NCI-H187 (cell line): ENCODE measurements at regions not wholly inside any gene's neighbourhood (a gene's known extent, or its start where the extent isn't known, plus 50 kb on each side); places are given as distances from the start of the nearest gene placed in this dataset.

Experiments
- DNase-seq, 2 experiments: peaks; one replicate each; lab custom pipeline; 2025; lab: John Stamatoyannopoulos, UW

DNA sequence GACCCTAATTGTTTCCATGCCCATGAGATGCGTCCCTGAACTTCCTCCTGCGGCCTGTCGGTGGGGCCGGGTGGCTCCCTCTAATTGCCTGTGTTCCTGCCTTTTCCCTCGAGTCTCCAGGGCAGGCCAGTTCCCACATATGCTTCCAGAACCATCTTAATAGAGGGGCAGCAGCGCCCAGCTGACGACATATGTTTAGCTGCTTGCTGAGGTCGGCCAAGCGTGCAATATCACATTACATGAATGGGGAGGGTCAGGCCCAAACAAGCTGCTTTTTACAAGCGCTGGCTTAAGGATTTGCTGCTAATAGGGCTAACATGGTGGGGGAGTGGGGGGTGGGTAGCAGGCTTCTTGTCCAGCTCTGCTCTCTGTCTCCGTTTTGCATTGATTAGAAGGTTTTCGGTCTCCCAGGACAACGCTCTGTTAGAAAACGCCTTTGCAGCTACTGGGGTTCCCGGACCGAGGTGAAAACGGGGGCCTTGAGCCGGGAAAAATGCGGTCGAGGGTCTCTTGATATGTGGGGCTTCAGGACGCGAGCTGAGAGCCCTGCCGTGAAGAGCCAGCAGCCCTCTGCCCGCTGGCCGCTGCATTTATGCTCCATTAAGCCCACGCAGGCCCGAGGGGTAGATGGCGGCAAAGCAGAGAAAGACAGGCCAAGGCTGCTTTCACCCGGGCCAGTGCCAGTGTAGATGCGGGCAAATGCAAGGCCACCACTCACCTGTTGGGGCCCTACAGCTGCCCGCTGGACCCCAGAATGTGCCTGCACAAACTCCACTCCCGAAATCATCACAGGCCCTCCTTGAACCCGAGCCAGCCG is 308.5 kb downstream of the BMP7 start:
- peak; percentile 14 to 43 for DNase-seq

DNA sequence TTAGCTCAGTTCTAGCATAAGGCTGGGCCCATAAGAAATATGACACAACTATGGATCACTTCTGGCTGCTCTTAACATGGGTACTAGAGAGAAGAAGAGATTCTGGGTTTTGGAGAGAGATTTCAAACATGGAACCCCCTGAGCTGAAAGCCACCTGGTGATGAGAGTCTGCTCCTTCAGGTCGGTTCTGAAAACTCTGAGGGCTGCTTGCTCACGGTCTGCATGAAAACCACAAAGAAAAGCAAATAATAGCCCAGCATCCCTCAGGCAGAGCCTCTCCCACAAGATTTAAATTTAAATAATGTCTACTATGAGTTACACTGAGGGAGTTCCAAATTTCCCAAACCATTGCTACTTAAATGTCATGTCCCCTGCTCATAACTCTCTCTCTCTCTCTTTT is 301.5 kb downstream of the BMP7 start:
- DNase-seq, result peak; percentile 12 to 50

DNA sequence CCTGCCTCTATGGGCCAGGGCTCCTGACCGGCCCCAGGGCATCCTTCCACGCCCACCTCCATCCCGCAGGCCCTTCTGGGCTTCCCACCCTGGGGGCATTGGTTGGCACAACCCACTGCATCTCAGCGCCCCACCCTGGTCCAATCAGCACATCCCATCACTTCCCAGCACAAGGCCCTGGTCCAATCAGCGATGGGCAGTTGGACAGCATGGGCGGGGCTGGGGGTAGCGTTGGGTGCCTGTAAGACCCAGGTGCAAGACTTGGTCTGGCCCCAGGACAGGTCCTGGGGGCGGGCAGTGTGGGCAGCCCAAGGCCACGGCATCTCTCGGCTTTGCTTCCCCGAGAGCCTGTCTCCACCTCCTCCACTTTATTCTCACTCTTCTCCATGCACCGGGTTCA is 298.5 kb downstream of the BMP7 start:
- no peak for DNase-seq

DNA sequence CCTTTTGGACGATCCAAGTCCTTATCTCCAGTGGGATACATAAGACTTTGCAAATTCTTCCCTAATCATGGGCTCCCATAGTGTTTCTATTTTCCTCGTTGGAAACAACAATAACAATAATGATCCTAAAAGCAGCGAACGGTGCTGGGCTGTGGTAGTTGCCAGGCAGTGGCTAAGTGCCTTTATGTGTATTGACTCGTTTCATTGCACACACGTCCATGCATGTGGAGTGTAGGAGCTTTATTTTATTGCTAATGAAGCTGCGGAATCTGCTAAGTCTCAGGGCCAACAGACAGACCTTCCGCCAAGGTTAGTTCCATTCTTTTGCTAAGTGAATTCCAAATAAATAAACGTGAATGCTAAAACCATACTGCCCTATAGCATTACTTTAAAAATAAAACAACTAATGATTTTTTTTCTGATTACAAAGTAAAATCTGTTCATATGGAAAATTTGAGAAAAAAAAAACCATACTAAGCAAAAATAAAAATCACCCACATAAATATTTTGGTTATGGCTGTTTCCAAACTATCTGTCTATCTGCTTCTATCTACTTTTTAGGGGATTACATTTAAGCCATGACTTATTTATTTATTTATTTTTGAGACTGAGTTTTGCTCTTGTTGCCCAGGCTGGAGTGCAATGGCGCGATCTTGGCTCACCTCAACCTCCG is 297.9 kb downstream of the BMP7 start:
- no peak for DNase-seq

GRCh38 chr20:56974499-56975250 is 291.8 kb downstream of the BMP7 start:
- peak; percentile 11 to 39 for DNase-seq

DNA sequence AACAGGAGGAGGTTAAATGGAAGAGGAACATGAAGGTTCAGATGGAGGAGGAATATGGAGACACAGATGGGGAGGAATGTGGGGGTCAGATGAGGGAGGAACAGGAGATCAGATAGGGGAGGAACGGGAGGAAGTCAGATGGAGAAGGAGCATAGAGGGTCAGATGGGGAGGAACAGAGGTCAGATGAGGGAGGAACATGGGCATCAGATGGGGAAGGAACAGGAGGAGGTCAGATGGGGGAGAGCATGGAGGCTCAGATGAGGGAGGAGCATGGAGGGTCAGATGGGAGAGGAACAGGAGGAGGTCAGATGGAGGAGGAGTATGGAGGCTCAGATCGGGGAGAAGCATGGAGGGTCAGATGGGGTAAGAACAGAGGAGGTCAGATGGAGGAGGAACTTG is 290.6 kb downstream of the BMP7 start:
- DNase-seq, result no peak

GRCh38 chr20:56976336-56976735 is 290.1 kb downstream of the BMP7 start:
- no peak for DNase-seq

- DNase-seq, result no peak
Observed at GRCh38 chr20:56978475-56978874, 288.0 kb downstream of the BMP7 start.

- DNase-seq, result no peak
Observed at GRCh38 chr20:56979125-56979524, 287.3 kb downstream of the BMP7 start.

DNA sequence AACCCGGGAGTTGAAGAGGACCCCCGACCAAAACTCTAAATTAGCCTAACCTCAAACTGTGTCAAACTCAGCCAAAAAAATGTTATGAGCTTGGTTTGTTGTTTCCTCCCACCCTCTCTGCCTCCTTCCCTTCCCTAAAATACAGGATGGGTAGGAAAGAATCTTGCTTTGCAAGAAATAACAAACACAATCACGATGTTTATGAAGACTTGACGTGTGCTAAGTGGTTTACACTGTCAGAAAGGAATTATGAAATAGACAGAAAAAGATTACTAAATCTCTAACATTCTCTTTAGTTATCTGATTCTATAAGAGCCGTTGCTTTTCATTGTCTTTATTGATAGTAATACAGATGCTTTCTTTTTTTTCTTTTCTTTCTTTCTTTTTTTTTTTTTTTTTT is 285.1 kb downstream of the BMP7 start:
- DNase-seq, result no peak

DNA sequence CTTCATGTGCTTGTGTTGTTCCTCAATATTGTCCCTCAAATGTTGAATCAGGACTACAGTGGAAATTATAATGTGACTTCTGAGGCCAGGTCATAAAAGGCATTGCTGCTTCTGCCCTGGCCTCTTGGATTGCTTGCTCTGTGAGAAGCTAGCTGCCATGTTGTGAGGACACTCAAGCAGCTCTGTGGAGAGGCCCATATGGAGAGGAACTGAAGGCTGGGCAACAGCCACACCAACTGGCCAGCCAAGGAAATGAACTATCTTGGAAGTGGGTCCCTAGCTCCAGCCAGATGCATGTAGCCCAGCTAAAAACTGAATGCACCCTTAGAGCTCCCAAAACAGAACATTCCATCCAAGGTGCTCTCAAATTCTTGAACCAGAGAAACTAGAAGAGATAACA is 282.6 kb downstream of the BMP7 start:
- no peak for DNase-seq

DNA sequence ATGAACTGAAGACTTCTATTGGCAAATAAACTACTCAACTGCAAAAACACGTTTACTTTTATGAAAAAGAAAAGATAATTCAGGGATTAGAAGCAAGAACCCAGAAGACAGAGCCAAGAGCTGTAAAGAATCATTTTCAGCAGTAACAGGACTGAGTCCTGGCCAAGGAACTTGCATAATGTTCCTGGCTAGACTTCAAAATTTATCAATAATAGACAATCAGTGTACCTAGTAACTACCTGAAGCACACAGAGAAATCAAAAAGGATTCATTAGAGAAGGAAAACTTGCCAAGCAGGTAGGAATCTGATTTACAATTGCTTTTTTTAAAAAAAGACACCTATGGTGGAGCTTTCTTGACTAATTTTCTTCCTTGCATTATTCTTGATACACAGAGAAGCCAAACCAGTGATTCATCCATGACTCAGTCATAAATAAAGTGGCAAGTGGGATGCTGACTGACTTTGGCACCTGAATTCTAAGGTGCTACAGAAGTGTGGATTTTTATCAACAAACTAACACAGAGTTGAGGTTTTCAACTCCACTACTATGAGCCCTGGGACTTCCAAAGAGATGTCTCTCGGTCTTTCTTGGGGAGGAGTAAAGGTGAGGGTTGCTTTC is 281.3 kb downstream of the BMP7 start:
- DNase-seq, result no peak

GRCh38 chr20:56986476-56986875 is 280.0 kb downstream of the BMP7 start:
- no peak for DNase-seq

- DNase-seq, result no peak
Observed at GRCh38 chr20:56986931-56987720, 279.3 kb downstream of the BMP7 start.

GRCh38 chr20:56987986-56988385 is 278.5 kb downstream of the BMP7 start:
- DNase-seq, result no peak

- DNase-seq, result no peak
Observed at GRCh38 chr20:56988446-56988845, 278.0 kb downstream of the BMP7 start.

GRCh38 chr20:56989516-56989915 is 276.9 kb downstream of the BMP7 start:
- no peak for DNase-seq

DNA sequence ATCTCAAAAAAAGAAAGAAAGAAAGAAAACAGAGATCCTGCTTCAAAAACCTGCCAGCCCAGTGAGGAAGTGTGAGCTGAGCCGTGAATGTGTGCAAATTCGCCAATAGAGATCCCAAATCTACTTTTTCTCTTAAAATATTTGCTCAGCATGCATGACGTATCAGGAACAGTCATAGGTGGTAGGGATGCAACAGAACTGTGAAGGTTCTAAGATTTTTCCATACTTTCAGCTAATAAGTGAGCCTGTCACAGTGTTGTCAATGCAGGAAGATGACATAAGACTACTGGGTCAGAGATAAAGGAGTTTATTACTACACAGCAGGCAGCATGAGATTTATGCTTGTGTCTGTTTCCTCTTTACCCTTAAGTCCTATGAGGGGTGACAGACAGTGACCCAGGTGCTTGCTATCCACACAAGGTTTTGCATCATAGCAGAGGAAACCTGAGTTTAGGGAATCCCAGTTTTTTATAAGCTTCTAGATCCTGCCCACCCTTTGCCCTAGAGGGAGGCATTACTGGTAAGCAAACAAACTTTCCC is 273.4 kb downstream of the BMP7 start:
- DNase-seq, result no peak

DNA sequence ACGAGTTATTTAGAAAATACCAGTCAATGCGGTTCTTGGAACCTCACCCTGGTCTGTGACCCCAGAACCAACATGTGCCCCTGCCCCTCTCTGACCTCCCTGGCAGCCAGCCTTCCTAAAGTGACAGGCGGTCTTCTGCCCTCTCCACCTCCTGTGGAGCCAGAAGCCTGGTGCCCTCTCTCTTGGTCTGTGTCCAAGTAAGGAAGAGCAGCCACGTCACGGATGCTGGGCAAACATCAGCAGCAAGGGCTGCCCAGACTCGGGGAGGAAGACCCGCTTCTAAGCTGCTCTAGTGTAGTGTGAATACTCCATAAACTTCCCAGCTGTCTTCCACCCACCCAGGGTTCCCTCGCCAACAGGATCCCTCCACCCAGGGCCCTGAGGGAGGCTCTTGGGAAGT is 272.4 kb downstream of the BMP7 start:
- no peak for DNase-seq

DNA sequence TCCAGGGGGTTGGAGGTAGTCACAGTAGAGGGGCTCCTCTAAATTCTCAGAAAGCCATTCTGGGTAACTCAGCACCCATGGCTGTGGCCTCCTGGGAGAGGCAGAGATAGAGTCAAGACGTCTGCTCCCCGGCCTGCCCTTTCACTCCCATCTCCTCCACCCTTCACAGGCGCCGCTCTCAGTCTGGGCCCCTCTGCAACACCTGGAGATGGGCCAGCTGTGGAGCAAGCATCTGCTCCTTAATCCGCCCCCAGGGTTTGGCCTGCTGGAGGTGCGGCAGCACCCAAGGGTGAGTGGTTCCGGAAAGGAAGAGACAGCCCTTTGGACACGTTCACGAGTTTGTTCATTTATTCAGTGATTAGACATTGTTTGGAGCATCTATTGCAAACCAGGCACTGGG is 271.3 kb downstream of the BMP7 start:
- no peak for DNase-seq

DNA sequence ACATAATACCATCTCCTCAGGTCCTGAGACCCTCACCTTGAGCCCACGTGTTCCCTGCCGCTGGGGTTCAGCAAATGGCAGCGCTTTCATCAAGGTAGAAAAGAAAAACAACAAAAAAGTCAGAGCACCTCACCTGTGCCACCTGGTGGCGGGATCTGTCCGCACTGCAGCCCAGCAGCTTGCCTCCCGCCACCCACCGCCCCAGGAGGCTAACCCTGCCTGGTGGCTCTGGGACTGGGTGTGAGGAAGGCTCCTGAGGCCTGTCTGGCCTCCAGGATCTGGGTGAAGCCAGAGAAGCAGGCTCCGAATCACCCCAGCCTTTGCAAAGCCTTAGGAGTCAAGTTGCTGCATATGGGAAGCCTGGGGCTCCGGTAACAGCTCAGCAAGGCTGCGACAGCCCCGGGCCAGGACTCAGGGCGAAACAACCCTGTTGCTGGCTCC is 270.8 kb downstream of the BMP7 start:
- DNase-seq, result no peak
